GM18520 (cell line): ENCODE measurements at regions not wholly inside any gene's neighbourhood (a gene's known extent, or its start where the extent isn't known, plus 50 kb on each side); places are given as distances from the start of the nearest gene placed in this dataset.
A peak's percentile ranks its signal among the peaks of the same experiment; 100 is the strongest.
"Not testable (repeated sequence)": the region's sequence is repeated elsewhere in the genome, so short reads cannot be mapped to it uniquely, and the experiment has no call there.

Experiments used
- ATAC-seq: cut with Tn5 transposase; IDR thresholded peaks from one replicate; pipeline ENCODE4 v1.9.1; 2021; ENCODE audit not compliant: unreplicated experiment

DNA sequence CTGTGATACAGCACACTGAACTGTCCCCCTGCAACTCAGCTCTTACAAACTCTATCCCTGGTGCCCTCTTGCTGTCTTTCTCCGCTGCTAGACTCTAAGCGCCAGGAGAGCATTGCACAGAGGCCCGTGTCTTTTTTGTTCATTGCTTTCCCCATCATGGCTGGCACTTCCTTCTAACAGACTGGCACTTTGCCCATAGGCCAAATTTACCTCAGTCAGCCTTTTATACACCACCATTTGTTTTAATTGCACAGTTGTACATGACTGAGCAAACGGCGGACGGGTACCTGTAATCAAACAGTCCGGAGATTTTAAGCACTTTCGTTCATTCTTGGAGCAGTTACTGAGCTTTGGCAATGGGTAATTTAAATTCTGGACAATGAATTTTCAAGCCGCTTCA lies 102.2 kb upstream of the CLINT1 start:
- no peak for ATAC-seq

DNA sequence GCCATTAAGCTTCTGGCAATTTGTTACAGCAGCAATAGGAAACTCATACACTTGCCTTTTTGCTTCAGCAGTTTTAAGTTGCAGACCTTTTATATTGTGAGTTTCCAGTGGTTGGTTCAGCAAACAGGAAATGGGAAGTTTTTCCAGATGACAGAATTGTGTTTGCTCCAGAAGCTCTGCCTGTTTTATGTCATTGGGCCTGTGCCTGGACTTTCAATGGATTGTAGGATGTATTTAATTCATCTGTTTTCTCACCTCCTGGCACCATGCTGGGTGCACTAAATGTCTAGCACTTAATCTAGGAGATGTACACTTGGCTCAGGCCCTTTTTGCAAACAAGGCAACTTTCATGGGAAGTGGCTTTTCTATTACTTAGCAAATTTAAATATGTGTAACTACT lies 100.4 kb upstream of the CLINT1 start:
- no peak for ATAC-seq

- ATAC-seq = no peak
Observed at GRCh38 chr5:157956271-157956885, 97.4 kb upstream of the CLINT1 start.

GRCh38 chr5:157955541-157956172 lies 96.7 kb upstream of the CLINT1 start:
- ATAC-seq = no peak

GRCh38 chr5:157952374-157952685 lies 93.4 kb upstream of the CLINT1 start:
- no peak for ATAC-seq

DNA sequence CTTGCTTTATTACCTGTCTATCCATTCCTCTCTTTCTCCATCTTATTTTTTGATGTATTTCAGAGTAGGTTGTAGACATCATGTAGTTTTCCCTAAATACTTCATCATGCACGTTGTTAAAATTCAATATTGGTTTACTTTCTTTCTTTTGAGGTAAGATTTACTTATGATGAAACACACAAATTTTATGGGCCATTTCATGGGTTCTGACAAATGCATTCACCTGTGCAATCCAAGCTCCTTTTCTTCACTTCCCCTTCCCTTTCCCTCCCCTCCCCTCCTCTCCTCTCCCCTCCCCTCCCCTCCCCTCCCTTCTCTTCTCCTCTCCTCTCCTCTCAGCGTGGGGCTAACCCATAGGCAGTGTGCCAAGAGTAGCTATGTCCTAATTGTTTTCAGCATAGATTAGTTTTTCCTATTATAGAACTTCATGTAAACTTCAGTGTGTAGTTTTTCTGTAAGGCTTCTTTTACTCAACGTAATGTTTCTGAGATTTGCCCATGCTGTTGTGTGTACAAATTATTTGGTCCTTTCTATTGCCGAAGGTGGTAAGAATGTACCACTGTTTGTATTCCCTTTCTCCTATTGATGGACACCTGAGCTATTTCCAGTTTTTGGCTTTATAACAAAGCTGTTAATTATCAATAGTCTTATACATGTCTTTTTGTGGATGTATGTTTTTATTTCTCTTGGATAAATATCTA lies 92.9 kb upstream of the CLINT1 start:
- ATAC-seq = no peak

DNA sequence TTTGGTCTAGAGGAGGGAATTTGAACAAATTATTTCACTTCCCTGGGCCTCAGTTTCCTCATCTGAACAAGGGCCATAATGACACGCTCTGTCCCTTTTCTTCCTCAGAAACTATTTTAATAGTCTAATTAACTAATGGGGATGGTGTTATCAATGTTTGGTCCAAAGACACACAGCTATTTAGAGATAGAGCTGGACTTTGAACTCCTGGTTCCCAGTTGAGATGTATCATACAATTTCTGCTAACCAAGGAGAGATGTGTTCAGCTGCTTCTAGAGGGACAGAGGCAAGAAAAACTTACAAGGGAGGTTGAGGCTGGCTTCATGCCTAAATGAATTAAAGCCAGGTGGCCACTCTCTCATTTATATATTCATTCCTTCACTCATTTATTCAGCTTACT lies 90.6 kb upstream of the CLINT1 start:
- no peak for ATAC-seq

- ATAC-seq = peak; percentile 65
Observed at GRCh38 chr5:157948738-157949410, 89.9 kb upstream of the CLINT1 start.

DNA sequence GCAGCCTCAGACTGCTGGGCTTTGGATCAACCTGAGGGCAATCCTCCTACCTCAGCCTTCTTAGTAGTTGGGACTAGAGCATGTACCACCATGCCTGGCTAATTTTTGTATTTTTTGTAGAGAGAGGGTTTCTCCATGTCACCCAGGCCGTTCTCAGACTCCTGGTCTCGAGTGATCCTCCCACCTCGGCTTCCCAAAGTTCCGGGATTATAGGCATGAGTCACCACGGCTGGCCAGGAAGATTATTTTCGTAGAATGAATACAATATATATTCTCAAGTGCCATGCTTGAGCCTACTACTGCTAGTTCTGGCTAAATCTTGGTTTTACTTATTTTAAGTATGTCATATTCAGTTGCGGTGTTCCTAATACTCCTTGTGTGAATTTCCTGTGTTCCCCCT lies 88.2 kb upstream of the CLINT1 start:
- no peak for ATAC-seq

DNA sequence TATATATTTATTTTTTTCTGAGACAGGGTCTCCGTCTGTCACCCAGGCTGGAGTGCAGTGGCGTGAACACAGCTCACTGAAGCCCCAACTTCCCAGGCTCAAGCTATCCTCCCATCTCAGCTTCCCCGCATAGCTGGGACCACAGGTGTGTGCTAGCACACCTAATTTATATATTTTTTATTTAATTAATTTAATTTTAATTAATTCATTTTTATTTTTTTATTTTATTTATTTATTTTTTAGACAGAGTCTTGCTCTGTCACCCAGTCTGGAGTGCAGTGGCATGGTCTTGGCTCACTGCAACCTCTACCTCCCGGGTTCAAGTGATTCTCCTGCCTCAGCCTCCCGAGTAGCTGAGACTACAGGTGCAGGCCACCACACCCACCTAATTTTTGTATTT lies 86.9 kb upstream of the CLINT1 start:
- not testable (repeated sequence) for ATAC-seq

GRCh38 chr5:157944938-157945337 lies 86.0 kb upstream of the CLINT1 start:
- no peak for ATAC-seq

DNA sequence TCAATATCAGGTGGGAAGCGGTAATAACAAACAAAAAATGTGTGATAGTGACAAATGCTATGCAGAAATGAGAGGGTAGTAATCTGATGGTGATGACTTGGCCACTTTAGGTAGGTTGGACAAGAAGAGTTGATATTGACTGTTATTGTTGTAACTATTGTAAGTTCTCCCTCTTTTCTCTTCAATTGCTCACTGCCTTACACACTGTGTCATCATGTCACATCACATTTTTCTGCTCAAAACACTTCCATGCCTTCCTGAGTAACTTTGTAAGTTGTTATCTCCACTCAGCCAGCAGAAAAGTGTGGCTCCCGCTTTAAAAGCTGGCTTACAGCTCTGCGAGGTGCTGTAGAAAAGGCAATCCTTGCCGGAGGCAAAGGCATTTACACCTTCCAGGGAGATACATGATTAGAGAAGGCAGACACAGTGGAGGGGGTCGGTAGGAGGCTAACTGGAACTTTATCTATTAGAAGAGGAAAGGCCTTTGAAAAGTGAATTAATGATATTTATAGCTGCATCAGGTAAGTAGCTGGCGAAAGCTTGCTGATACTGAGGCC lies 85.2 kb upstream of the CLINT1 start:
- ATAC-seq = no peak

- ATAC-seq = no peak
Observed at GRCh38 chr5:157942595-157942994, 83.7 kb upstream of the CLINT1 start.

DNA sequence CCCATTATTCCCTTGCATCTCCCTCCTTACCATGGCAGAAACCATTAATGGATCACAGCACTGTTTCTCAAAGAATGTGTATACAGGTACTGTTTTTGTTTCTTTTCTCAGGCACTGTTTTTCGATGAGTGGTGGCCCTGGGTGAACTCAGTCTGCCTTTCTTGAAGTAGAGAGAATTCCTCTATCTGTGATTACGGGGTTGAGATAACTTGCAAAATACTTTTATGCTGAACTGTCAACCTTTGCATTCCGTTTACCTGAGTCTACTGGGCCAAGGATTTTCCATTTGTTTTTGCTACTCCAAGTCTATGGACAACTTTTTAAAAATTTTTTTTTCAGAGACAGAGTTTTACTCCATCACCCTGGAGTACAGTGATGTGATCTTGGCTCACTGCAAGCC lies 82.7 kb upstream of the CLINT1 start:
- no peak for ATAC-seq

- not testable (repeated sequence) for ATAC-seq
Observed at GRCh38 chr5:157938101-157938500, 79.2 kb upstream of the CLINT1 start.

DNA sequence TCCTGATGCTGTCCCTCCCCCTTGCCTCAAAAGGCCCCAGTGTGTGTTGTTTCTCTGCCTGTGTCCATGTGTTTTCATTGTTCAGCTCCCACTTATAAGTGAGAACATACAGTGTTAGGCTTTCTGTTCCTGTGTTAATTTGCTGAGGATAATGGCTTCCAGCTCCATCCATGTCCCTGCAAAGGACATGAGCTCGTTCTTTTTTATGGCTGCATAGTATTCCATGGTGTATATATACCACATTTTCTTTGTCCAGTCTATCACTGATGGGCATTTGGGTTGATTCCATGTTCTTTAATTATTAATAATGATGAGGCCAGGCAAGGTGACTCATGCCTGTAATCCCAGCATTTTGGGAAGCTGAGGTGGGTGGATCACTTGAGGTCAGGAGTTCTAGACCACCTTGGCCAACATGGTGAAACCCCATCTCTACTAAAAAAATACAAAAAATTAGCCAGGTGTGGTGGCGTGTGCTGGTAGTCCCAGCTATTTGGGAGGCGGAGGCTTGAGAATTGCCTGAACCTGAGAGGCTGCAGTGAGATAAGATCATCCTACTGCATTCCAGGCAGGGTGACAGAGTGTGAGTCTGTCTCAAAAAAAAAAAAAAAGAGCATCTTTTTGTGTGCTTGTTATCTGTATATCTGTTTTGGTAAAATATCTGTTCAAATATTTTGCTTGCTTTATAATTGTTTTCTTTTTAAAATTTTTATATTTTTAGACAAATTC lies 78.0 kb upstream of the CLINT1 start:
- ATAC-seq = not testable (repeated sequence)

GRCh38 chr5:157934600-157934999 lies 75.7 kb upstream of the CLINT1 start:
- no peak for ATAC-seq

DNA sequence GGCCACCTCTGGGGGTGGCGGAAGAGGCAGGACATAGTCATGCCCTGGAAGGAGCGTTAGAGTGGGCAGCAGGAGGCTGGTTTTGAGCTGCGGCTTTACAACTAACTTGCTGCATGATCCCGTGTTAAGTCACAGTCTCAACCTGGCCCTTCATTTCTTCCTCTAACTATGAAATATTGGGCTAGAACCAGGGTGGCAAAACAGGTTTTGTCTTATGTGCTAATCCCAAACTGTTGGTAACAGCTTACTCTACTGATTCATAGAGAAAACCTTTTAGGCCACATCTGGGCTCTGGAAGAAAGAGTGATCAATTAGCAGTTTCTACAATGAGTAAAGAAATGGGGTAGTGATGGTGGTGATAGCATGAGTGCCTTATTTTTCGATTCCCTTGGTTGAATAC lies 74.1 kb upstream of the CLINT1 start:
- no peak for ATAC-seq

DNA sequence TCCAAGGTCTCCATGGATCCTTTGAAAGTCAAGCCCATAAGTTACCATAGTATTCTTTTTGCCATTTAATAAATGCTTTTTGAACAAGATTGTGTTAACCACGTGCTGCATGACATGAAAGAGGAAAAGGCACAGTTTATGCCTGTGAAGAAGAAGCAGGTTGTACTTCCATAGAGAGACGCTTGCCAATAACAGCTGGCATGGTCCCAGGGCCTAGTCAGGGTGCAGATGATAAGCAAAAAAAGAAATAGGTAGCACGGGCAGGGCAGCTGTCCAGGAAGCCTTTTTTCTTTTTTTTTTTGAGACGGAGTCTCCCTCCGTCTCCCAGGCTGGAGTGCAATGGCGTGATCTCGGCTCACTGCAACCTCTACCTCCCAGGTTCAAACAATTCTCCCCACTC lies 71.8 kb upstream of the CLINT1 start:
- no peak for ATAC-seq

DNA sequence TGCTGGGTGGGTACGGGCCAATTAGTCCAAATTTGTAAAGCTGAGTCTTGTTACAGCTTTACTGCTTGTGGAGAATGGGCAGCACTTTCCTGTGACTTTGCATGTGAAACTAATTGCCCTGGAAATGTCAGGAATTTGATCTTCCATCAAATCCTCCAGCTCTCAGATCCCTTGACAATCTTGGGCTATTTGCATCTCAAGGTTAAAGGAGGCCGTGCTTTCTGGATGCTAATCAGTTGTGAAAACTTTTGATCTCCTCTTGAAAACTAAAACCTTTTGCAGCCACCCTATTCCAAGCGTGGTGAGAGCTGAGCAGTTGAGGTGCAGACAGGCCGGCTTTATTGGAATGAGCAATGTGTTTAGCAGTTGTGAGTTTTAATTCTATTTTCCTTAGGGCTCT lies 68.0 kb upstream of the CLINT1 start:
- ATAC-seq = no peak
